ENCODE measurements at regions not wholly inside any gene's neighbourhood (a gene's known extent, or its start where the extent isn't known, plus 50 kb on each side); places are given as distances from the start of the nearest gene placed in this dataset.

GRCh38 chr21:36606983-36607325, 92.0 kb upstream of the SIM2 start:
- TF ChIP-seq JUND (IDR thresholded peaks at IDR 0.05) (no peak), CTCF (IDR thresholded peaks at IDR 0.05 in 2 of 3, conservative IDR thresholded peaks at IDR 0.05 in 1 of 3; ENCODE audit: borderline replicate concordance in 1 of 3, insufficient read depth in 1 of 3, low read depth in 2 of 3, low read length in 2 of 3) (no peak), POLR2A (IDR thresholded peaks at IDR 0.05; ENCODE audit: borderline replicate concordance, extremely low read depth, insufficient read depth, insufficient read length) (no peak), SP1 (IDR thresholded peaks at IDR 0.05; ENCODE audit: low read depth) (no peak), CEBPB (IDR thresholded peaks at IDR 0.05; ENCODE audit: low read depth) (no peak), SIN3A (IDR thresholded peaks at IDR 0.05; ENCODE audit: low read depth) (no peak), ATF3 (IDR thresholded peaks at IDR 0.05) (no peak), SRF (IDR thresholded peaks at IDR 0.05; ENCODE audit: low read depth) (no peak)
